T follicular helper cell (primary cell): ENCODE measurements at regions not wholly inside any gene's neighbourhood (a gene's known extent, or its start where the extent isn't known, plus 50 kb on each side); places are given as distances from the start of the nearest gene placed in this dataset.

ENCODE experiments used
- DNase-seq: peaks from one replicate; pipeline ENCODE4 v3.0.0-alpha.2; 2020; ENCODE audit warnings: low read depth

DNA sequence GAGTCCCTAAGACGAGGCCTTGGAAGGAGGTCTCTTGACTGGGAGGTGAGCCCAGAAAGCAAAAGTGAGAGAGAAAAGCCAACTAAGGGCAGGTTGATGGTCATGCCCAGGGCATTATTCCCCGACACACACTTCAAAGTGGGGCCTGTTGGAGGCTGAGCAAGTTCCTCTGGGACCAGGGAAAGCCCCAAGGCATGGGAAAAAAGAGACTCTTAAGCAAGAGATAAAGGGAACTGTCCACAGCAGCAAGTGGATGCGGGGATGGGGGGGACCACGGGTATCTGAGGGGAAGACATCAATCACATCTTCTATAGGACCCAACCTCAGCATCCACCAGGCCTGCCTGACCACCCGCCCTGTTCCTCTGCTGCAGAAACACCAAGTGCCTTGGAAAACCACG lies 119.9 kb upstream of the MAFB start:
- DNase-seq, result no peak

GRCh38 chr20:40809361-40809760 lies 120.3 kb upstream of the MAFB start:
- no peak for DNase-seq

DNA sequence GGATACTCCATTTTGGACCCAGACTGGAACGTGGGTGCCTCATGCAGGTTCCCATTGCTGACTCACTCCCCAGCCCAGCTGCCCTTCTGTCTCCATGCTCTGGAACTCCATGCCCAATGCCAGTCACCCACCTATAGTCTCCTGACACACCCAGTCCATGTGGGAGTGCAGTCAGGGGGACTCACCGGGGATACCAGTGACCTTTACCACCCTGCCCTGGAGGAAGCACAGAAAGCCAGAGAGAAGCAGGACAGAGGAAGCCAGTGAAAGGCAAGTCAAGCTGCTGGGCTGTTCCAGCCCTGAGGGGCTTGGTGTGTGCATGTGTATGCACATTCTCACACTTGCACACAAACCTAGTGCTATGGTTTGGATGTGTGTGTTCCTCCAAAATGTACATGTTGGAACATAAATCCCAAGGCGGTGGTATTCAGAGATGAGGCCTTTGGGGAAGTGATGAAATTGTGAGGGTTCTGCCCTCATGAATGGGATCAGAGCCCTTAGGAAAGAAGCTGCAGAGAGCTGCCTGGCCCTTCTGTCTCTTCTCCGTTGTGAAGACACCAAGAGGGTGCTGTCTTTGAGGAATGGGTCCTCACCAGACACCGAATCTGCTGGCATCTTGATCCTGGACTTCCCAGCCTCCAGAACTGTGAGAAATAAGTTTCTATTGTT lies 121.4 kb upstream of the MAFB start:
- no peak for DNase-seq

DNA sequence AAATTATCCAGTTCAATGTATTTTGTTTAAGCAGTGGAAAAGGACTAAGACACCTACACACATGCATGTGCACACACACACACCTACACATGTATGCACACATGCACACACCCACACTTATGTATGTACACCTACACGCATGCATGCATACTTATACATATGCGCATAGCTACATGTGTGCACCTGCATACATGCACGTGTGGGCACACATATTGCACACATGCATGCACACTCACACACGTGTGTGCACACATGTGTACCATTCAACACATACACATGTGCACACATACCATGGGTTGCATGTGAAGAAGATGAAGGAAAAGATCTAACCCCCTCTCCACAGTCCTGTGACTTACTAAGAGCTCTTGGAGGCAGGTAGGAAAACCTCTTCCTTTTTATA lies 122.0 kb upstream of the MAFB start:
- no peak for DNase-seq

GRCh38 chr20:40811660-40812414 lies 122.8 kb upstream of the MAFB start:
- no peak for DNase-seq

- DNase-seq, result no peak
Measured at GRCh38 chr20:40812415-40812925, 123.4 kb upstream of the MAFB start.

GRCh38 chr20:40813029-40813431 lies 124.0 kb upstream of the MAFB start:
- no peak for DNase-seq

DNA sequence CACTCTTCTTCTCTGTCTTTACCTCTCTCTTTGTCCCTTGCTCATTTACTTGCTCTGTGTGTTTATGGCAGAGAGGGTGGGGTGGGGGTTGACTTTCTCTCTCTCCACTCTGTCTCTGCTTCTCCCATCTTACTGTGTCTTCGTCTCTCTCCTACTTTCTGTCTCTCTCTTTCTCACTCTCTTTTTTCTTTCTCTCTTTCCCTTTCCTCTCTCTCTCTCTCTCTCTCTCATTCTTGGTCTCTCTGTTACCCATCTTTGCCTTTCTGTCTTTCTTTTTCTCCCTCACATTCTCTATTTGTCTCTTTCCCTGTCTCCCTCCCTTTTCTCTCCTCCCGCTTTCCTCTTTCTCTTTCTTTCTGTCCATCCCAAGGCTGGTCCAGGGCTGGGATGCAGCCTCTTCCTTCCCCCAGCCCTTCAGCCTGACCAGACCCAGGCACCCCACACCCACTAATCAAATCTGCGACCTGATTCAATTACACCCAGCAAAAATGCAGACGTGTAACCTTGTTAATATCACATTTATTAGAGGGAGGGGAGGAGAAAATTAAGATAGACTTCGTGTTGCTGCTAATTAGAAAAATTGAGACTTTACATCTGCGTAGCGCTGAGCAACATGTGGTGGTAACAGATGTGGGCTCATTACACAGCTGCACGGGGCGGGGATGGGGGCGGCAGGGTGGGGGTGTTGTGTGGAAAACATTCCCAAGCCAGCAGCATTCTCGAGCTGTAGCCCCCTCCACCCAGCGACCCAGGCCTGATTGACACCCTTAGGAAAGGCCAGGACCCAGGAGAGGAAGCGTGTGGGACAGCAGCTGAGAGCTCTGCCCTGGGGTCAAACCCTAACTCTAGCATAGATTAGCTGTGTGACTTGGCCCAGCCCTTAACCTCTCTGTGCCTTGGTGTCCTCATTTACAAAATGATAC lies 124.9 kb upstream of the MAFB start:
- DNase-seq, result no peak

DNA sequence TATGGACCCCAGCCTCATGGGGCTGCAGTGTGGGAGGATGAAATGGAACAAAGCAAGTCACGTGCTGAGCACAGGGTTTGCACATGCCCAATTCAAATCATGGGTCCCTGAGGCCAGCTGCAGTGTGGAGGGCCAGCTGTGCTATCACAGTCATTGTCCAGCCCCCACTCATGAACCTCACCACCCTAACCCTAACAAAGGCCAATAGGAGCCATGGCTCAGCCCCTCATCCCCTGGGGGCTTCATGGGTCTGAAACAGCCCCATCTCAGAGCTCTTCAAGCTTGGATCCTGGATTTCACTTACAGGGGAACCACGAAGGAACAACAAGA lies 125.6 kb upstream of the MAFB start:
- no peak for DNase-seq

GRCh38 chr20:40815156-40816038 lies 126.4 kb upstream of the MAFB start:
- no peak for DNase-seq

DNA sequence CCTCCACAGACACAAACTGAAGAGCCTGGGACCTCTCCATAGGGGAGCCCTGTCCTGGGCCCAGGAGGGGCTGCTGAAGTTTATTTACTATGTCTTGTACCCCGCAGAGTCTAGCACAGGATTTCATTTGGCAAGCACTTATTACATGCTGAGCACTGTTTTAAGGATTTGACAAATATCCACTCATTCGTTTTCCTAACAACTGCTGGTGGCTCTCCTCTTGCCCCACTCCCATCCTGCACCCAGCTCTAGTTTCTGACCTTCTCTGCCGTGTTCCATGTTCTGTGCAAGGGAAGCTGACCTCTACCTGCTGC lies 127.0 kb upstream of the MAFB start:
- DNase-seq, result no peak

DNA sequence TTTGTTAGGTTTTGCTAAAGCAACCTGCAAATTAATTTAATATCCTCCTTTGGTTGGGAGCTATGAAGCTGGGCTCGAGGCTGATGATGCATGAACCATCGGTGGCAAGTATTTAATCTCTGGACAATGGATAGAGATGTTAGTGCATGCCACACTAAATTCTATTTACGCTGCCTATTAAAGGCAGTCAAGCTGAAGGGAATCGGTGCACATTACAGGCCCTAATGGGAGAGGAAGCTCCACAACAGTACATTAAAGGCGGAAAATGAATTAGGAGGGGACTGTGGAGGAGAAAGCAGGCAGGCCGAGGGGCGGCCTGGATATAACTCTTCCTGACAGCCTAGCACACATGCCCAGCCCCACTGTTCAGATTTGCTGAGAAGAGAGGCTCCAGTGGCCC lies 132.4 kb upstream of the MAFB start:
- DNase-seq, result no peak

GRCh38 chr20:40826699-40827098 lies 137.7 kb upstream of the MAFB start:
- DNase-seq, result no peak

- DNase-seq, result no peak
Measured at GRCh38 chr20:40835321-40835720, 146.3 kb upstream of the MAFB start.

DNA sequence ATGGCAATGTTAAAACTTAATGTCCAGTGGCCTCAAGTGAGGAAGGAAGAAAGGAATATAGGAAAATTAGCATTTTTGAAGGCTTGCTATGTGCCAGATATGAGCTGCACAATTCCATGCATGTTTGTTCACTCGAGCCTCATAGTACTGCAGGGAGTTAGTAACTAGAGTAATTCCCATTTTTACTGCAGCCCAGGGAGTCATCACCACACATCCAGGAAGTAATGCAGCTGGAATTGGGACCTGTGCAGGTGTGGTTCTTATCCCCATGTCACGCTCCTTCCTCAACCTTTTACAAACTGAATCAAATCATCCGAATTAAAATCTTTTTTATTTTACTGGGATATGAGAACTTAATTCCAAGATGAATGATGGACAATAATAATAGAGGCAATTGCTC lies 149.5 kb upstream of the MAFB start:
- DNase-seq, result no peak

GRCh38 chr20:40843251-40843650 lies 154.2 kb upstream of the MAFB start:
- no peak for DNase-seq

GRCh38 chr20:40844332-40844731 lies 155.3 kb upstream of the MAFB start:
- no peak for DNase-seq

DNA sequence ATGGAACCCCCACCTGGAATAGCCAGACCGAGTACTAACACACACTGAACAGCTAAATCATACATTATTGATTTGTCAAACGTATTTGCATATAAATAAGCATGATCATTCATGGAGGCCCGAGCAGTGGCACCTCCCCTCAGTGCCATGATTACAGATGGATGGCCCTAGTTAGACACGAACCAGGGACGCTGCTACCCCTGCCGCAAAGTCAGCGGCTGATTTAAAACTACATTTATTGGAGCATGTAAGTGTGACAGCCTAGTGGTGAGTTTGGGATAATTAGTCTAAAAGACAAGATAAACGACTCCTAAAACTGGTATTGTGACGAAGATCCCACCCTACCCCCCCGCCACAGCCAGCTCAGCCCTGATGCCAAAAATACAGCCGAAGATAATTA lies 159.1 kb upstream of the MAFB start:
- no peak for DNase-seq

DNA sequence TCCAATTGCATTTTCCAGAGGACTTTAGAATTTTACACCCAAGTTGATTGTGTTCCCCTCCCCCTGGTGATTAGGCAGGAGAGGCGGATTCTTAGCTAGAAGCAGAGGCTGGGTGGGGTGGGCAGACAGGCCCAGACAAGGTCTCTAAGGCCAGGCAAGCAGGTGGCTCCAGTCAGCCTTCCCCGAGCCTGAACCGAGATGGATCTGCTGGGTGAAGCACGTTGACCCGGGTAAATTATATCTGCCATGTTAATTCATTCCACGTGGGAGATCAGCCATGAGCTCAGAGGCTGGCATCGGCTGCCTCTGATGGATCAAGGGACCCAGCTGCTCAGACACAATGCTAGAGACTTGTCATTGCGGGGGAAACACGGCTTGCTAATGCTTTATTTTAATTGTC lies 159.5 kb upstream of the MAFB start:
- DNase-seq, result no peak

DNA sequence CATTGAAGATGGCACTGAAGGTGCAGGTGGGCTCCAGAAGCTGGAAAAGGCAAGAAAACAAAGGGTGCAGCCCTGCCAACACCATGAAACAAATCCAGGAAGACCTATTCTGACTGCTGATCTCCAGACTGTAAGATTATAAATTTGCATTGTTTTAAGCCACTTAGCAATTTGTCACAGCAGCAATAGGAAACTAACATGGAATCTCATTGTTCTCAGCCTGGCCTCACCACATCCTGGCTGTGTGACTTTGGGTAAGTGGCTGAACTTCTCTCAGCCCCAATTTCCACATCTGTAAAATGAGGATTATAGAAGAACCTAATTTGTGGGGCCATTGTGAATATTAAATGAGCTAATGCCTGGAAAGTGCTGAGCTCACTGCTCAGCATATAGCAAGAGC lies 160.4 kb upstream of the MAFB start:
- no peak for DNase-seq

DNA sequence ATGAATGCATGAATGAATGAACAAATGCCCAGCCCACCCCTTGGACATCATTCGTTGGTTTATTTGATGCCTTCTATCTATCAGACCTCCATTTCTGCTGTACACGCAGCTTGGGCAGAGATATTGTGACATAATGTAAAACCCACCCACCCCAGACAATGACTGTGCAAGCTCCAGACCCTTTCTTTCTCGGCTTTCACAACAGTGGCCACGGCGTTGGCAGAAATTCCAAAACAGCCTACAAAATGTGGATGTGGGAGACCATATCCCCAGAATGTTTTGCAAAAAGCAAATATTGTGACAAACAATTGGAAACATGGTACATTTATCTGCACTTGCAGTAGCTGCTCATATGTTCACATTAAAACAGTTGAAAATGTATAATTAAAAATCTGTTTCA lies 162.0 kb upstream of the MAFB start:
- no peak for DNase-seq

- DNase-seq, result no peak
Measured at GRCh38 chr20:40855269-40855668, 166.2 kb upstream of the MAFB start.
